GM23338 (cell line): ENCODE measurements at regions not wholly inside any gene's neighbourhood (a gene's known extent, or its start where the extent isn't known, plus 50 kb on each side); places are given as distances from the start of the nearest gene placed in this dataset.

Source experiments
- ATAC-seq: fragments of 200-7000 bp; cut with Tn5 transposase; 3 replicates; pipeline ENCODE4 v1.9.1; 2020
- DNase-seq: peaks from one replicate; pipeline ENCODE4 v3.0.0-alpha.2; 2015; ENCODE audit warnings: low spot score
- H2AFZ ChIP-seq: fragments of 200-600 bp; sonication (generic); 2 replicates; pipeline ENCODE4 v1.8.0; 2016; ENCODE audit warnings: antibody characterized with exemption, mild to moderate bottlenecking, moderate library complexity
- H3F3A ChIP-seq: fragments of 200-600 bp; sonication (generic); replicated peaks from 2 replicates; pipeline ENCODE4 v1.8.0; 2017; ENCODE audit warnings: antibody characterized with exemption, mixed run types, low read depth
- H3K27ac ChIP-seq: fragments of 200-600 bp; sonication (generic); 2 replicates; pipeline ENCODE4 v1.6.1; 2016; ENCODE audit warnings: low read depth
- H3K27me3 ChIP-seq: fragments of 200-600 bp; sonication (generic); 2 replicates; pipeline ENCODE4 v1.8.0; 2016; ENCODE audit warnings: mild to moderate bottlenecking, mixed run types, moderate library complexity; ENCODE audit not compliant: insufficient read depth
- H3K36me3 ChIP-seq: fragments of 200-600 bp; sonication (generic); 2 replicates; pipeline ENCODE4 v1.8.0; 2016; ENCODE audit warnings: mild to moderate bottlenecking; ENCODE audit not compliant: insufficient read depth
- H3K4me1 ChIP-seq: fragments of 200-600 bp; sonication (generic); 2 replicates; pipeline ENCODE4 v1.8.0; 2016; ENCODE audit warnings: mild to moderate bottlenecking, moderate library complexity; ENCODE audit not compliant: insufficient read depth
- H3K4me2 ChIP-seq: fragments of 200-600 bp; sonication (generic); 2 replicates; pipeline ENCODE4 v1.7.1; 2017; ENCODE audit warnings: mixed run types
- H3K4me3 ChIP-seq: fragments of 200-600 bp; sonication (generic); 2 replicates; pipeline ENCODE4 v1.6.1; 2016; ENCODE audit warnings: mixed run types
- H3K79me2 ChIP-seq: fragments of 200-600 bp; sonication (generic); replicated peaks from 2 replicates; pipeline ENCODE4 v1.8.0; 2017; ENCODE audit warnings: mild to moderate bottlenecking; ENCODE audit not compliant: insufficient read depth
- H3K9me2 ChIP-seq: fragments of 200-600 bp; sonication (generic); 2 replicates; pipeline ENCODE4 v1.8.0; 2017; ENCODE audit not compliant: insufficient read depth
- H4K20me1 ChIP-seq: fragments of 200-600 bp; sonication (generic); replicated peaks from 2 replicates; pipeline ENCODE4 v1.8.0; 2017; ENCODE audit warnings: mild to moderate bottlenecking; ENCODE audit not compliant: insufficient read depth
- H3K27ac Mint-ChIP-seq: 2 replicates; pipeline ENCODE4 v1.8.0; 2020; ENCODE audit warnings: inconsistent platforms, mild to moderate bottlenecking, moderate library complexity, mixed read lengths
- H3K27me3 Mint-ChIP-seq: 3 replicates; pipeline ENCODE4 v1.8.0; 2022; ENCODE audit warnings: low read depth, mild to moderate bottlenecking, moderate library complexity, mixed read lengths, inconsistent platforms; ENCODE audit not compliant: insufficient read depth, poor library complexity
- H3K36me3 Mint-ChIP-seq: 3 replicates; pipeline ENCODE4 v1.8.0; 2021; ENCODE audit warnings: low read depth, mild to moderate bottlenecking, inconsistent platforms, moderate library complexity, mixed read lengths
- H3K4me1 Mint-ChIP-seq: 3 replicates; pipeline ENCODE4 v1.8.0; 2020; ENCODE audit warnings: mild to moderate bottlenecking, inconsistent platforms, mixed read lengths
- H3K4me3 Mint-ChIP-seq: 3 replicates; pipeline ENCODE4 v1.8.0; 2021; ENCODE audit warnings: moderate library complexity, mild to moderate bottlenecking, inconsistent platforms, mixed read lengths
- H3K9me3 Mint-ChIP-seq: 3 replicates; pipeline ENCODE4 v1.8.0; 2020; ENCODE audit warnings: moderate library complexity, mild to moderate bottlenecking, inconsistent platforms, mixed read lengths
- EZH2 ChIP-seq: fragments of 200-600 bp; sonication (generic); IDR thresholded peaks from one replicate; pipeline ENCODE4 v1.8.0; 2017; ENCODE audit warnings: antibody characterized with exemption, mild to moderate bottlenecking, low read depth; ENCODE audit not compliant: unreplicated experiment
- EZH2phosphoT487 ChIP-seq: fragments of 200-600 bp; sonication (generic); IDR thresholded peaks from one replicate; pipeline ENCODE4 v1.8.1; 2018; ENCODE audit warnings: antibody characterized with exemption; ENCODE audit not compliant: unreplicated experiment
- JUNB ChIP-seq: IDR thresholded peaks from one replicate; pipeline ENCODE4 v1.6.1; 2016; ENCODE audit warnings: antibody characterized with exemption; ENCODE audit not compliant: unreplicated experiment
- NANOG ChIP-seq: IDR thresholded peaks from 2 replicates; pipeline ENCODE4 v1.6.1; 2016; ENCODE audit warnings: antibody characterized with exemption, borderline replicate concordance
- POLR2AphosphoS5 ChIP-seq: IDR thresholded peaks from 2 replicates; pipeline ENCODE4 v1.6.1; 2016; ENCODE audit warnings: antibody characterized with exemption, low read depth
- STAT1 ChIP-seq: IDR thresholded peaks from one replicate; pipeline ENCODE4 v1.6.1; 2016; ENCODE audit warnings: antibody characterized with exemption; ENCODE audit not compliant: unreplicated experiment
- ZNF331 ChIP-seq: fragments of 250-450 bp; sonication (Bioruptor Pico); IDR thresholded peaks from 2 replicates; pipeline ENCODE4 v1.5.0; 2020; ENCODE audit warnings: low read depth, mild to moderate bottlenecking, moderate library complexity
- TF ChIP-seq, protein P1 (sequence below): fragments of 250-450 bp; sonication (Bioruptor Pico); IDR thresholded peaks from 2 replicates; pipeline ENCODE4 v1.5.0; 2020; ENCODE audit warnings: mild to moderate bottlenecking, moderate library complexity
- TF ChIP-seq, protein P2 (sequence below): IDR thresholded peaks from 2 replicates; pipeline ENCODE4 v1.6.1; 2016; ENCODE audit warnings: antibody characterized with exemption
- TF ChIP-seq, protein P3 (sequence below), 2 experiments: fragments of 200-600 bp in 1 of 2; sonication (generic) in 1 of 2; conservative IDR thresholded peaks; 2 replicates each; pipeline versions ENCODE4 v1.5.1 to v1.6.1; 2016 to 2017; ENCODE audit warnings: antibody characterized with exemption in 2 of 2, low read depth in 2 of 2, mild to moderate bottlenecking in 2 of 2, moderate library complexity in 1 of 2

DNA sequence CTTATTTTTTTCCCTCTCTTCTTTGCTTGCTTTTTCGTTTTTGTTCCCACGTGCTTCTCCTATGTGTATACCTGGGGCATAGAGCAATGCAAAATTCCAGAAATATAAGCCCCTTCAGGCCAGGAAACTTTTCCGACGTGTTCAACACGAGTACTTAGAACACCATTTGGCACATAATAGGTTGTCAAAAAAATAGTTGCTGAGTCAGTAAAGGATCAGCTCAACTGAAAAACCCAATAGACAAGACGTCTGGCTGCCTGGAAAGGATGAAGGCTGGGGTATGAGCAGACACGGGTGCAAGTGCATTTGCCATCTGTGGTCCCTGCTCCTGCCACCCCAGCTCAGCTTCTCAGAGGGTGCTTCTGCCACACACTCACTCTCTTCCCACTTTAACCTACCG lies 823.0 kb upstream of the SOX11 start (continued):
- TF ChIP-seq, protein P1, sequence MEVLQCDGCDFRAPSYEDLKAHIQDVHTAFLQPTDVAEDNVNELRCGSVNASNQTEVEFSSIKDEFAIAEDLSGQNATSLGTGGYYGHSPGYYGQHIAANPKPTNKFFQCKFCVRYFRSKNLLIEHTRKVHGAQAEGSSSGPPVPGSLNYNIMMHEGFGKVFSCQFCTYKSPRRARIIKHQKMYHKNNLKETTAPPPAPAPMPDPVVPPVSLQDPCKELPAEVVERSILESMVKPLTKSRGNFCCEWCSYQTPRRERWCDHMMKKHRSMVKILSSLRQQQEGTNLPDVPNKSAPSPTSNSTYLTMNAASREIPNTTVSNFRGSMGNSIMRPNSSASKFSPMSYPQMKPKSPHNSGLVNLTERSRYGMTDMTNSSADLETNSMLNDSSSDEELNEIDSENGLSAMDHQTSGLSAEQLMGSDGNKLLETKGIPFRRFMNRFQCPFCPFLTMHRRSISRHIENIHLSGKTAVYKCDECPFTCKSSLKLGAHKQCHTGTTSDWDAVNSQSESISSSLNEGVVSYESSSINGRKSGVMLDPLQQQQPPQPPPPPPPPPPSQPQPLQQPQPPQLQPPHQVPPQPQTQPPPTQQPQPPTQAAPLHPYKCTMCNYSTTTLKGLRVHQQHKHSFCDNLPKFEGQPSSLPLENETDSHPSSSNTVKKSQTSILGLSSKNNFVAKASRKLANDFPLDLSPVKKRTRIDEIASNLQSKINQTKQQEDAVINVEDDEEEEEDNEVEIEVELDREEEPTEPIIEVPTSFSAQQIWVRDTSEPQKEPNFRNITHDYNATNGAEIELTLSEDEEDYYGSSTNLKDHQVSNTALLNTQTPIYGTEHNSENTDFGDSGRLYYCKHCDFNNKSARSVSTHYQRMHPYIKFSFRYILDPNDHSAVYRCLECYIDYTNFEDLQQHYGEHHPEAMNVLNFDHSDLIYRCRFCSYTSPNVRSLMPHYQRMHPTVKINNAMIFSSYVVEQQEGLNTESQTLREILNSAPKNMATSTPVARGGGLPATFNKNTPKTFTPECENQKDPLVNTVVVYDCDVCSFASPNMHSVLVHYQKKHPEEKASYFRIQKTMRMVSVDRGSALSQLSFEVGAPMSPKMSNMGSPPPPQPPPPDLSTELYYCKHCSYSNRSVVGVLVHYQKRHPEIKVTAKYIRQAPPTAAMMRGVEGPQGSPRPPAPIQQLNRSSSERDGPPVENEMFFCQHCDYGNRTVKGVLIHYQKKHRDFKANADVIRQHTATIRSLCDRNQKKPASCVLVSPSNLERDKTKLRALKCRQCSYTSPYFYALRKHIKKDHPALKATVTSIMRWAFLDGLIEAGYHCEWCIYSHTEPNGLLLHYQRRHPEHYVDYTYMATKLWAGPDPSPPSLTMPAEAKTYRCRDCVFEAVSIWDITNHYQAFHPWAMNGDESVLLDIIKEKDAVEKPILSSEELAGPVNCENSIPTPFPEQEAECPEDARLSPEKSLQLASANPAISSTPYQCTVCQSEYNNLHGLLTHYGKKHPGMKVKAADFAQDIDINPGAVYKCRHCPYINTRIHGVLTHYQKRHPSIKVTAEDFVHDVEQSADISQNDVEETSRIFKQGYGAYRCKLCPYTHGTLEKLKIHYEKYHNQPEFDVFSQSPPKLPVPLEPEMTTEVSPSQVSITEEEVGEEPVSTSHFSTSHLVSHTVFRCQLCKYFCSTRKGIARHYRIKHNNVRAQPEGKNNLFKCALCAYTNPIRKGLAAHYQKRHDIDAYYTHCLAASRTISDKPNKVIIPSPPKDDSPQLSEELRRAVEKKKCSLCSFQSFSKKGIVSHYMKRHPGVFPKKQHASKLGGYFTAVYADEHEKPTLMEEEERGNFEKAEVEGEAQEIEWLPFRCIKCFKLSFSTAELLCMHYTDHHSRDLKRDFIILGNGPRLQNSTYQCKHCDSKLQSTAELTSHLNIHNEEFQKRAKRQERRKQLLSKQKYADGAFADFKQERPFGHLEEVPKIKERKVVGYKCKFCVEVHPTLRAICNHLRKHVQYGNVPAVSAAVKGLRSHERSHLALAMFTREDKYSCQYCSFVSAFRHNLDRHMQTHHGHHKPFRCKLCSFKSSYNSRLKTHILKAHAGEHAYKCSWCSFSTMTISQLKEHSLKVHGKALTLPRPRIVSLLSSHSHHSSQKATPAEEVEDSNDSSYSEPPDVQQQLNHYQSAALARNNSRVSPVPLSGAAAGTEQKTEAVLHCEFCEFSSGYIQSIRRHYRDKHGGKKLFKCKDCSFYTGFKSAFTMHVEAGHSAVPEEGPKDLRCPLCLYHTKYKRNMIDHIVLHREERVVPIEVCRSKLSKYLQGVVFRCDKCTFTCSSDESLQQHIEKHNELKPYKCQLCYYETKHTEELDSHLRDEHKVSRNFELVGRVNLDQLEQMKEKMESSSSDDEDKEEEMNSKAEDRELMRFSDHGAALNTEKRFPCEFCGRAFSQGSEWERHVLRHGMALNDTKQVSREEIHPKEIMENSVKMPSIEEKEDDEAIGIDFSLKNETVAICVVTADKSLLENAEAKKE (CRISPR knock-in tag), result no peak
- TF ChIP-seq EZH2 (no peak), EZH2phosphoT487 (no peak), JUNB (no peak), ZNF331 (no peak)
- TF ChIP-seq, protein P2, sequence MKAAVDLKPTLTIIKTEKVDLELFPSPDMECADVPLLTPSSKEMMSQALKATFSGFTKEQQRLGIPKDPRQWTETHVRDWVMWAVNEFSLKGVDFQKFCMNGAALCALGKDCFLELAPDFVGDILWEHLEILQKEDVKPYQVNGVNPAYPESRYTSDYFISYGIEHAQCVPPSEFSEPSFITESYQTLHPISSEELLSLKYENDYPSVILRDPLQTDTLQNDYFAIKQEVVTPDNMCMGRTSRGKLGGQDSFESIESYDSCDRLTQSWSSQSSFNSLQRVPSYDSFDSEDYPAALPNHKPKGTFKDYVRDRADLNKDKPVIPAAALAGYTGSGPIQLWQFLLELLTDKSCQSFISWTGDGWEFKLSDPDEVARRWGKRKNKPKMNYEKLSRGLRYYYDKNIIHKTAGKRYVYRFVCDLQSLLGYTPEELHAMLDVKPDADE, result no peak

DNA sequence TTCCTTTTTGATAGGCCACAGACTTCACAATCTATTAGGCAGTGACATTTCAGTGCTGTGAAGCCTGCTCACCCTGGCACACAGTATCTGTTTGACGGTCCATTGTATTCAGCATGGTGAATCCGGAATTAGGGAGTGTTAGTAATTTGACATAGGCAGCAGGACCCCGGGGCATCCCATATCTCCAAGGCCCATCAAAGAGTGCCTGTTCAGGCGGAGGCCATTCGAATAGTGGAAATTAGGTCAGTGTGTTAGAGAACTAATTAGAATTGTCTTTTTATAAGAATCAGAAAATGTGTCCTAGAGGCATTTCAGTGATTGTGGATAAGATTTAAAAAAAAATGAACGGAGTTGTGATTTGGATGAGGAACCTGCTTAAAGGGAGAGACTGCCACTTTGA lies 818.8 kb upstream of the SOX11 start:
- Histone ChIP-seq H3K4me3 (no peak overlapping the region), H2AFZ (no peak overlapping the region), H3F3A (no peaks in the 10 kb centered on the region), H3K9me2 (no peaks in the 10 kb centered on the region), H3K27me3 (no peaks in the 10 kb centered on the region), H3K4me1 (no peaks in the 10 kb centered on the region), H3K36me3 (no peaks in the 10 kb centered on the region; the same call in 1 of the 2 replicates), H3K79me2 (no peaks in the 10 kb centered on the region), H3K4me2 (no peak overlapping the region), H3K27ac (no peak overlapping the region), H4K20me1 (no peaks in the 10 kb centered on the region)
- no peak for ATAC-seq
- Mint-ChIP-seq H3K27ac (no peak overlapping the region), H3K36me3 (peaks cover 5% of the 10 kb centered on the region; the same call in 1 of the 3 replicates), H3K4me1 (no peaks in the 10 kb centered on the region), H3K27me3 (no peaks in the 10 kb centered on the region), H3K9me3 (peaks cover 70% of the 10 kb centered on the region), H3K4me3 (no peak overlapping the region)
- no peak for DNase-seq
- no peak for TF ChIP-seq STAT1
- no peak for TF ChIP-seq NANOG
- TF ChIP-seq, protein P3, sequence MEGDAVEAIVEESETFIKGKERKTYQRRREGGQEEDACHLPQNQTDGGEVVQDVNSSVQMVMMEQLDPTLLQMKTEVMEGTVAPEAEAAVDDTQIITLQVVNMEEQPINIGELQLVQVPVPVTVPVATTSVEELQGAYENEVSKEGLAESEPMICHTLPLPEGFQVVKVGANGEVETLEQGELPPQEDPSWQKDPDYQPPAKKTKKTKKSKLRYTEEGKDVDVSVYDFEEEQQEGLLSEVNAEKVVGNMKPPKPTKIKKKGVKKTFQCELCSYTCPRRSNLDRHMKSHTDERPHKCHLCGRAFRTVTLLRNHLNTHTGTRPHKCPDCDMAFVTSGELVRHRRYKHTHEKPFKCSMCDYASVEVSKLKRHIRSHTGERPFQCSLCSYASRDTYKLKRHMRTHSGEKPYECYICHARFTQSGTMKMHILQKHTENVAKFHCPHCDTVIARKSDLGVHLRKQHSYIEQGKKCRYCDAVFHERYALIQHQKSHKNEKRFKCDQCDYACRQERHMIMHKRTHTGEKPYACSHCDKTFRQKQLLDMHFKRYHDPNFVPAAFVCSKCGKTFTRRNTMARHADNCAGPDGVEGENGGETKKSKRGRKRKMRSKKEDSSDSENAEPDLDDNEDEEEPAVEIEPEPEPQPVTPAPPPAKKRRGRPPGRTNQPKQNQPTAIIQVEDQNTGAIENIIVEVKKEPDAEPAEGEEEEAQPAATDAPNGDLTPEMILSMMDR (conservative IDR thresholded peaks at IDR 0.05; ENCODE audit: low read depth in 2 of 2), result no peak
- no peak for TF ChIP-seq POLR2AphosphoS5
